KBM-7 (cell line): ENCODE measurements at regions not wholly inside any gene's neighbourhood (a gene's known extent, or its start where the extent isn't known, plus 50 kb on each side); places are given as distances from the start of the nearest gene placed in this dataset.
"Not testable (repeated sequence)": the region's sequence is repeated elsewhere in the genome, so short reads cannot be mapped to it uniquely, and the experiment has no call there.

Experiments
- DNase-seq: peaks from one replicate; pipeline ENCODE4 v3.0.0-alpha.2; 2015
- in situ Hi-C: fragments of 300-500 bp; cut with MboI; formaldehyde crosslinking; loops from 2 replicates; pipeline ENCODE4 v1.14.3; 2020; ENCODE audit warnings: low sequenced_read_pairs, low pct_unique_long_range_greater_than_20kb, mixed read lengths

DNA sequence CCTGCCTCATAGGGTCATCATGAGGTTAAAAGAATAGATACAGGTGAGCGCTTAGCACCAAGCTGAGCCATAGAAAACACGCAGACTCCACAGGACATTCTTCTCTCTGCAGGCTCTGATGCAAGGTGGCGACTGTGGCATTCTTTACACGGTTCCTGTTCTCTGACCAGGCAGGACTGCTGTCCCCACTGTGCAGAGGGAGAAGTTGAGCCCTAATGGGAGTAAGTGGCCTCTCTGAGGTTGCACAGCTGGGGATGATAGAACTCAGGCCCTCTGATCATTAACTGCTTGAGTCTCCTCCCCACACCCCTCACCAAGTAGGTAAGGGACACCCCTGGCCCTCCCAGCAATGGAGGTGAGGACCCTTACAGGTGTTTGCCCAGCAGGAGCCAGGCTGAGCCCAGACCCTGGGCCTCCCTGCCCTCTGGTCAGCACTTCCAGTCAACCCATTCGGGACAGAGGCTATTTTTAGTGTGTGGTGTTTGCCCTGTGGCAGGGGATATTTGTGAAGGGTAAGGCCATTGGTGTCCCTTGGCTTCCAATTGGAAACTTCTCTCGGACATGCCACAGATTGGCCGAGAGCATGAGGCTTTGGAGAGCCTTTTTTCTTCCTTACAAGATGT lies 116.8 kb downstream of the VEGFA start:
- DNase-seq = no peak
- in situ Hi-C loops = no loop called here

DNA sequence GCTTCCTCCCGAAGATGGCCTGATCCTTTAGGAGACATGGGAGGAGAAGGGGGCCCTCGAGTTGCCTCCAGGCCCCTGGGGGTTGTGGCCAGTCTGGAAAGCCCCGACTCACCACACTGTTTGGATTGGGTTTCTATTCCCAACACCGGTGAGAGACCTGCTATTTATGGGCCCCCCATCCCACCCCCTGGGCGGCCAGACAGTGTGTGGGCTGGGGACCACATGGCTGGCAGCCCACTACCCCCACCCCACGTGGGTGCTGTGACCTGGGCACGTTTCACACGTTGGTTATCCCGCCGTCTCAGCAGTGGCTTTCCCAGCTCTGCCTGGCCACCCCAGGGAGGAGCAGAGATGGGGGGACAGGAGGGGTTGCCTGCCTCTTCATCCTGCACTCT lies 116.1 kb downstream of the VEGFA start:
- in situ Hi-C loops = no loop called here
- DNase-seq = no peak

DNA sequence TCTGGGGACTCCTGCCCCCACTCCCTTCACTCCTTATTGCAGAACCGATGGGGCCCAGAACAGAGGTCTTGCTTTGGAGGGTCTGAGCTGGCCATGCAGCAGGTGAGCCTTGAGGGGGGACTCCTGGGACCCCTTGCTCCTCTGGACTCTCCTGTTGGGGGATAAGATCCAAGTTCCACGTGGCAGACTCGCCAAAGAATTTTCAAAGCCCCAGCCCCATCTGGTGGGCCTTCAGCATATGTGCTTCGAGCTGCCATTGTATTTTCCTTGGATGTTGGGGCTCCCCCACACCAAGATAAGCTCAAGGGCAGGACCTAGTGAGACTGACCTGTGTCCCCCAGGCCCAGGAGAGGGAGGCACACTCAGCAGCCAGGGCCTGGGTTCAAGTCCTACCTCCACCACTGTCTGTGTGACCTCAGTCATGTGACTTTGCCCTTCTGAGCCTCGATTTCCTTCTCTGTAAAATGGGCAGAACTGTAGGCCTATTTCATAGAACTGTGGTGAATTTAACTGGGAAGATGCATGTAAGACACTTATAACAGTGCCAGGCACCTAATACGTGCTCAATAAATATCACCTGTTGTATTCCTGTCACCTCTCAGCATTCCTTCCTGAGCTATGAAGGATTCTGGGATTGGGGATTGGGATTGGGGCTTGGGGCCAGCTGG lies 115.5 kb downstream of the VEGFA start:
- in situ Hi-C loops = no loop called here
- DNase-seq = no peak

GRCh38 chr6:43884652-43885022 lies 114.6 kb downstream of the VEGFA start:
- in situ Hi-C loops = no loop called here
- peak; percentile 31 for DNase-seq

GRCh38 chr6:43883847-43884651 lies 114.0 kb downstream of the VEGFA start:
- in situ Hi-C loops = no loop called here
- DNase-seq = peak; percentile 57

GRCh38 chr6:43882690-43883448 lies 112.9 kb downstream of the VEGFA start:
- in situ Hi-C loops, DNase-seq: not testable (repeated sequence)

DNA sequence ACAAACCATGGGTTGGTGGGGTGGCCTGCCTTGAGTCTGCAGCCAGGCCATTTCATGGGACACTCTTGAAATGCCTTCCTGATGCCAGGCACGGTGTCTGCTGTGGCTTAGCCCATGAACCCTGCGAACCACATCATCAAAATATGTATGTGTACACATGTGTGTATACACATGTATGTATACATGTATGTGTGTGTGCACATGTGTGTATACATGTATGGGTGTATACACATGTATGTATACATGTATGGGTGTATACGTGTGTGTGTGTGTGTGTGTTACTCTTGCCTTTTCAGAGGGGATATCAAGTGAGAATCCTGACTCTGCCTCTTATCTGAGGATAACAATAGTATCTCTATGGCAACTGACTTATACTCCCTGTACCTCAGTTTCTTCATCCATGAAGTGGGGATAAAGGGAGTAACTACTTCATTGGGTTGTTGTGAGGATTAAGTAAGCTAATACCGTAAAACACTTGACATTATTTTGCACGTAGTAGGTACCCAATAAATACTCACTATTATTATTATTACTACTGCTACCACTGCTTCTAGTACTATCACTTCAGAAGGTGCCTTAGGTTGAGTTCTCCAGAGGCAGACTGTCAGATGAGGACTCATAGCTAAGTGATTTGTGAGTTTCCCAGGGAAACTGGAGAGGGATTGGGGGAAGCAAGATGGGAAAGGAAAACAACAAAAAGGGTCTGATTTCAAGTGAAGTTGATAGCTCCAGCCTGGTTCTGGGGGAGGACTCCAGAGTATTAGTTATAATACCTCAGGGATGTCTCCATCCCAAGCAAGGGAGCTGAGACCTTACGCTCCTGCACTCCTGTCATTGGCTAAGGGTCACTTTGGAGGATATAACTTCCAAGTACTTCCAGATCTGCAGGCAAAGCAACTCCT lies 110.5 kb downstream of the VEGFA start:
- DNase-seq = no peak
- in situ Hi-C loops = no loop called here

DNA sequence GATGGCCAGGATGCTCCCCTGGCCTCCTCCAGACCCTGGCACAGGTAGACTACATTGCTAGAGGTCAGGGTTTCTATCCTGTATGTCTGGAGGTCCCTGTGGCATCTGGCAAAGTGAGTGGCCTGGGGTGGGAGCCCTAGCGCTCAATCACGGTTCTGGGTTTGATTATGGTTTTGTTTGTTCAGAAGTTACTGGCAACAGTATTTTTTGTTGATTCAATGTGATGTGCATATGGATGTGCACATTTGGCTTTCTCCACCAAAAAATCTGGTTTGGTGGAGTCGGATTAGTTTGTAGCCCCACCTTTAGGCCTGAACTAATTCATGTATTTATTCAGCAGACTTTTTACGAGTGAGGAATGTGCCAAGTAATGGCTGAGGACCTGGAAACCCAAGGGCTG lies 109.7 kb downstream of the VEGFA start:
- in situ Hi-C loops = no loop called here
- DNase-seq = no peak

- no peak for DNase-seq
- in situ Hi-C loops = no loop called here
Observed at GRCh38 chr6:43878823-43879495, 108.9 kb downstream of the VEGFA start.

DNA sequence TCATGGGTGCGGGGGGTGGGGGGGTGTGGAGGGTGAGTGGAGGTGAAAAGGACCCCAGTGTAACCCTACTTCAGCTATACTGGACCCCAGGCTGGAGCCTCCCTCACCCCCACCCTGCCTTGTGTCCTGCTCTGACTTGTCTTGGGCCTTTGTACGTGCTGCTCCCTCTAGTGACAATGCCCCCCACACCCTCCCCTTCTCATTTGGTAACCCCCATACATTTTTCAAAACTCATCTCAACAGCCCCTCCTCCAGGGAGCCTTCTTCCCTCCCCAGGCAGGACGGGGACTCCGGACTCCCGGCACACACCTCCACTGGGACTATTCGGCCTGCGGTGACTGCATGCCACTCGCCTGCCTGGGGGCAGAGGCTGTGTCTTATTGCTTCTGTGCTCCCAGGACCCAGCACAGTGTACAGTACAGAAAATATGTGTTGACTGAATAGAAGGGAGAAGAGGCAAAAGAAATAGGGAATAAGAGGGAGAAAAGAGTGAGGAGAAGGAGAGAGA lies 108.2 kb downstream of the VEGFA start:
- in situ Hi-C loops = no loop called here
- no peak for DNase-seq

DNA sequence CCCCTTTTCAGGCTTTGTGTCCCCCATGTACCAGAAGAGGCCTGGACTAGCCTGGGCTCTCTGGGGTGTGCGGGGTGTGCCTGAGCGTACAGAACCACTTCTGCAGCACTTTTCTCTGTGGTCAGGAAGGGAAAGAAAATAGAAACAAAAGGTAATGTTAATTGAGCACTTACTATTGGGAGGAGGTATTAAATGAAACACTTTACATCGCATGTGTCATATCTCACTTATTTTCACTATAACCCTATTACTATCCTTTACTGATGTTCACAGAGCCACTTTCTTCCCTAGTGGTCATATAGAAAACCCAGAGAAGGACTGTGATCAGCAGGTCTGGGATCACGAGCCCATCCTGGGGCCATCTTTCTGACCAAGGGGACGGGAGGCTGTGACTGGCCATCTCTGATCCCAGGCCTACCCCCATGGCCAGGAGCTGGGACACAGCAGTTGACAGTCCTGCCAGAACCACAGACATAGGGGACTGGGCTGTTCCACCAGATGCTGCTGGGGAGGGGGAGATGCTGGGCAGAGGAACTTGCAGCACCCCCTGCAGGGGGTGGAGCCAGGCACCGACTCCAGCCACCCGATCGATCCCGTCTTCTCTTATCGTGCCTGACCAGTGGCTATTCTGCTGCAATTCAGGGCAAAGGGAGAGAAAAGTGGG lies 107.6 kb downstream of the VEGFA start:
- no peak for DNase-seq
- in situ Hi-C loops = no loop called here

- in situ Hi-C loops = no loop called here
- DNase-seq = no peak
Observed at GRCh38 chr6:43877036-43877435, 107.0 kb downstream of the VEGFA start.

DNA sequence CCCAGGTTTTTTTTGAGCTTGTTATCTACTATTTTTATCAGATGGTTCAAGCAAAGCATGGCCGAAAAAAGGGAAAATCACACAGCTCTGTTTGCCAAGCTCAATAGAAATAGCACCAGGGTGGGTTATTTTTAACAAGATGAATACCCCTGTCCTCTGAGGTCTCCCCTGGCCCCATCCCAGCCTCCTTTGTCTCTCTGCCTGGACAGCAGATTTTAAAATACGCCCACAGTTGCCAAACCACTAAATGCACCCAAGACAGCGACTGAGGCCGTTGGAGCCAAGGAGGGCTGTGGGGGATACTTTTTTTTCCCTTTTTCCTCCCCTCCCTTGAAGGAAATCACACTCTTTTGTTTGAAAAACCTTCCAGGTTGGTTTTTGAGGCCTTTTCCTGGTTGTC lies 106.6 kb downstream of the VEGFA start:
- in situ Hi-C loops = no loop called here
- no peak for DNase-seq

GRCh38 chr6:43875849-43876572 lies 106.0 kb downstream of the VEGFA start:
- no peak for DNase-seq

DNA sequence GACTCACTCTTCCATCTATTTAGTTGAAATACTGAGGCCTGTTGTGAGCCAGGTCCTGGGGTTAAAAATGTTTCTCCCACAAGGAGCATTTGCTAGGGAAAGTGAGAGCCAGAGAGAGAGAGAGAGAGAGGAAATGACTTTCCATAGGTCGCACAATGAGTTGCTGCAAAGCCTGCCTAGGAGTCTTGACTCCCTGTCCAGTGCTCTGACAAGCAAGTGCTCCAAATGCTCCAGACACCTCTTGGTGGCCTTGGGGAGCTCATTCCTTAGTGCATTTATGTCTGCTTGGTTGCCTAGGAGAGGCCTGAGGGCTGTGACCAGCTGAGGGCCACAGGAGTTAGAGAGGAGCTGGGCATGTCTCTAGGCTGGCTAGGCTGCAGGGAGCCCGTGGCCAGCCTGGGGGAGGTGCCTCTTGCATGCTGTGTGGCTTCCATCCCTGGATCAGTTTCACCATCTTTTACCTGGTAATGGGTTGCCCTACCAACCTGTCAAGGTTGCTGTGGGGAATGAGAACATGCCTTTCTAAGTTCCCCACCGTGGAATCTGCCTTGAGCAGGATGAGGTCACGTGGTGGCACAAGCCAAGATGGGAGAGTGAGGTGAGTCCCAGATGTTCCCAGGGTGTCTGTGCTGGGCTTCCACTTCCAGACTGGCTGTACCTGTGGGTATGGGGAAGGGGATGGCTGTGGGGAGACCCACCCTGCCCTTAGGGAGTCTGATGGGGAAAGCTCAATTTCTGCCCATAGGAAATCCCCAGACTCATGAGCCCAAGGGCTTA lies 105.0 kb downstream of the VEGFA start:
- no peak for DNase-seq
- in situ Hi-C loops = no loop called here

More at GRCh38 chr6:43875849-43876572, 106.0 kb downstream of the VEGFA start:
- in situ Hi-C loops = no loop called here
